Astrocyte (in vitro differentiated cells and primary cell): ENCODE measurements at regions not wholly inside any gene's neighbourhood (a gene's known extent, or its start where the extent isn't known, plus 50 kb on each side); places are given as distances from the start of the nearest gene placed in this dataset.

Experiments
- CTCF ChIP-seq: IDR thresholded peaks from 2 replicates; pipeline ENCODE4 v1.5.1; 2011; ENCODE audit warnings: low read depth, mild to moderate bottlenecking, inconsistent platforms, low read length, moderate library complexity; ENCODE audit not compliant: insufficient read depth
- EZH2 ChIP-seq: IDR thresholded peaks from 2 replicates; pipeline ENCODE4 v1.6.1; 2012; ENCODE audit warnings: mild to moderate bottlenecking, low read length, inconsistent platforms; ENCODE audit not compliant: insufficient read depth

GRCh38 chr4:115165503-115165902 lies 52.1 kb upstream of the NDST4 start:
- TF ChIP-seq CTCF (no peak), EZH2 (no peak)
